ENCODE measurements at regions not wholly inside any gene's neighbourhood (a gene's known extent, or its start where the extent isn't known, plus 50 kb on each side); places are given as distances from the start of the nearest gene placed in this dataset.

GRCh38 chr1:57784356-57784755 is 360.5 kb upstream of the DAB1 start:
- no peak overlapping the region for H3K4me3 ChIP-seq (ENCODE audit: low read depth, low read length)
- no peak for TF ChIP-seq CTCF (IDR thresholded peaks at IDR 0.05; ENCODE audit: insufficient read depth, low read depth, low read length, missing control alignments)
- DNase-seq (ENCODE audit: low read depth): no peak

GRCh38 chr1:57782357-57782756 is 358.5 kb upstream of the DAB1 start:
- TF ChIP-seq CTCF (IDR thresholded peaks at IDR 0.05; ENCODE audit: insufficient read depth, low read depth, low read length, missing control alignments): no peak
- H3K4me3 ChIP-seq (ENCODE audit: low read depth, low read length): no peak overlapping the region
- no peak for DNase-seq (ENCODE audit: low read depth)

- TF ChIP-seq CTCF (IDR thresholded peaks at IDR 0.05; ENCODE audit: insufficient read depth, low read depth, low read length, missing control alignments): no peak
- no peak for DNase-seq (ENCODE audit: low read depth)
- no peak overlapping the region for H3K4me3 ChIP-seq (ENCODE audit: low read depth, low read length)
Observed at GRCh38 chr1:57772580-57773195, 348.8 kb upstream of the DAB1 start.

- TF ChIP-seq CTCF (IDR thresholded peaks at IDR 0.05; ENCODE audit: insufficient read depth, low read depth, low read length, missing control alignments): peak; percentile 30
- H3K4me3 ChIP-seq (ENCODE audit: low read depth, low read length): no peak overlapping the region
- DNase-seq (ENCODE audit: low read depth): peak; percentile 8
Observed at GRCh38 chr1:57770772-57771171, 346.9 kb upstream of the DAB1 start.

- TF ChIP-seq CTCF (IDR thresholded peaks at IDR 0.05; ENCODE audit: insufficient read depth, low read depth, low read length, missing control alignments): no peak
- DNase-seq (ENCODE audit: low read depth): no peak
- no peak overlapping the region for H3K4me3 ChIP-seq (ENCODE audit: low read depth, low read length)
Observed at GRCh38 chr1:57770236-57770635, 346.4 kb upstream of the DAB1 start.

- TF ChIP-seq CTCF (IDR thresholded peaks at IDR 0.05; ENCODE audit: insufficient read depth, low read depth, low read length, missing control alignments): no peak
- no peak overlapping the region for H3K4me3 ChIP-seq (ENCODE audit: low read depth, low read length)
- no peak for DNase-seq (ENCODE audit: low read depth)
Observed at GRCh38 chr1:57761628-57762027, 337.8 kb upstream of the DAB1 start.

GRCh38 chr1:57752843-57753242 is 329.0 kb upstream of the DAB1 start:
- DNase-seq (ENCODE audit: low read depth): no peak
- no peak for TF ChIP-seq CTCF (IDR thresholded peaks at IDR 0.05; ENCODE audit: insufficient read depth, low read depth, low read length, missing control alignments)

More at GRCh38 chr1:57752843-57753242, 329.0 kb upstream of the DAB1 start:
- no peak overlapping the region for H3K4me3 ChIP-seq (ENCODE audit: low read depth, low read length)
